Activated CD4-positive, alpha-beta T cell treated with anti-CD3 and anti-CD28 coated beads for 24 hours (primary cell): ENCODE measurements at regions not wholly inside any gene's neighbourhood (a gene's known extent, or its start where the extent isn't known, plus 50 kb on each side); places are given as distances from the start of the nearest gene placed in this dataset.
A peak's percentile ranks its signal among the peaks of the same experiment; 100 is the strongest.
"Not testable (repeated sequence)": the region's sequence is repeated elsewhere in the genome, so short reads cannot be mapped to it uniquely, and the experiment has no call there.

Experiments used
- DNase-seq, 2 donors: peaks; one replicate each; pipeline ENCODE4 v3.0.0-alpha.2; 2020; ENCODE audit warnings: low read depth in 2 of 2

- DNase-seq, result no peak
Observed at GRCh38 chr2:12543076-12543977, 173.4 kb upstream of the TRIB2 start.

DNA sequence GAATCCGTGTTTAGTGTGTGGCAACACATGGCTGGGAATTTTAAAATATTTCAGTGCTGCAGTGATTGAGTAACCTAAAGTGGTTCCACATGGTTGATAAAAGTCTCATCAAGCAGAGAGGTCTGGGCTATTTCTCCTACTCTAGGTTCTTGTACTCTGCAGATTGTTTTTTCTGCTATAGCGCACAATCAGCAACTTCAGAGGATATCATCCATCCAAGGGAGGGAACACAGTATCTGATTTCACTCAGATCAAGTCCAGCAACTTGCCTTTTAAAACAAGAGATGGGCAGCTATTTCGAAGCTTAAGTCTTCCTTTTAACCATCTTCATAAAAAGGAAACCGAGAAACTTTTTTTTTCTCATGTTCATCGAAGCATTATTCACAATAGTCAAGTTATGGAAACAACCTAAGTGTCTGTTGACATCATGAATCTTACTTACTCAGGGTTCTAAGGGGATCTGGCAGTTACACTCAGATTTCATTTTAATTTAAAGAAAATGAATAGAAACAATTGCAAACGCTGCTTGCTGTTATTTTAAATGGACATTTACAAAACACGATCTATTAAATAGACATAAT lies 172.7 kb upstream of the TRIB2 start:
- no peak for DNase-seq

DNA sequence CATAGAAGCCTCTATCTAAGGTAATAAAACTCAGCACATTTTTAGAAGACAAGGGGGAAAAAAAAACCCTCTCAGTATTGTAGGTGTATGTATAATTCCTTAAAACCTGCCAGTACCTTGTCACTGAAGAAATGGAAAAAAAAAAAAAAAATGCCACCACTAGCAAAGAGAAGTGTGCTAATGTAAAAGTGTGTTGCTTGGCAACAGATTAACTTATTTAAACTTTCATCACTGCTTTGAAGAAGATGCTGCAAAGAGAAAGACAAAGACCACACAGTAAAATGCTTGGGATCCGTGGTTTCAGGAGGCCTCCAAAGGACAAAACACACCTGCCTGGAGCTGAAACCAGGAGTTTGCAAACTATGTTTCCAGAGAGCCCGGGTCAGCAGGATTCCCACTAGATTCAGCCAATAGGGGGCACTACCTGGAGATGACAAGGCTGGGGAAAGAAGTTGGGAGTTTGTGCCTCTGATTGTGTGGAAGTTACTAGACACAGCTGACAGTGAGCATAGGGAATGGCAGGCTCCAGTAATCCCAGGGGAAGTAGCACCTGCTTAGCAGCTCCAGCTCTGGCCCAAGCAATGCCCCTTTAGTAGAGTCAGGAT lies 169.1 kb upstream of the TRIB2 start:
- no peak for DNase-seq

DNA sequence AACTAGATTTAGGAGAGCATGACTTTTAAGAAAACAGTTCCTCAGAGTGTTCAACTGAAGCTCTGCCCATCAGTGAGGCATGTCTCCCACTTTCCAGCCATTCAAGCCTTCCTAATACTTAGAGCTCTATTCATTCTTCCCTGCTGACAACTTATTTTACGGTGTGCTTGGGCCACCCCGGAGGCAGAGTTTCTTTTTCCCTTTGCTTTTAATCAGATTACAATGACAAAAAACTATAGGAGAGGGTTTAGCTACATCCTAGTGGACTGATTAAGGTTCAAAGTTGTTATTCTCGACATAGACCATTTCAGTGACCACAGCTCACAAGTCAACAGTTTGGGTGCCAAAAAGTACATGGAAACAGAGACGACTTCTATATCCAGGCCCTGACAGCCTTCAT lies 167.8 kb upstream of the TRIB2 start:
- no peak for DNase-seq

- no peak for DNase-seq
Observed at GRCh38 chr2:12549641-12550040, 167.1 kb upstream of the TRIB2 start.

GRCh38 chr2:12552092-12552491 lies 164.6 kb upstream of the TRIB2 start:
- DNase-seq, result no peak

DNA sequence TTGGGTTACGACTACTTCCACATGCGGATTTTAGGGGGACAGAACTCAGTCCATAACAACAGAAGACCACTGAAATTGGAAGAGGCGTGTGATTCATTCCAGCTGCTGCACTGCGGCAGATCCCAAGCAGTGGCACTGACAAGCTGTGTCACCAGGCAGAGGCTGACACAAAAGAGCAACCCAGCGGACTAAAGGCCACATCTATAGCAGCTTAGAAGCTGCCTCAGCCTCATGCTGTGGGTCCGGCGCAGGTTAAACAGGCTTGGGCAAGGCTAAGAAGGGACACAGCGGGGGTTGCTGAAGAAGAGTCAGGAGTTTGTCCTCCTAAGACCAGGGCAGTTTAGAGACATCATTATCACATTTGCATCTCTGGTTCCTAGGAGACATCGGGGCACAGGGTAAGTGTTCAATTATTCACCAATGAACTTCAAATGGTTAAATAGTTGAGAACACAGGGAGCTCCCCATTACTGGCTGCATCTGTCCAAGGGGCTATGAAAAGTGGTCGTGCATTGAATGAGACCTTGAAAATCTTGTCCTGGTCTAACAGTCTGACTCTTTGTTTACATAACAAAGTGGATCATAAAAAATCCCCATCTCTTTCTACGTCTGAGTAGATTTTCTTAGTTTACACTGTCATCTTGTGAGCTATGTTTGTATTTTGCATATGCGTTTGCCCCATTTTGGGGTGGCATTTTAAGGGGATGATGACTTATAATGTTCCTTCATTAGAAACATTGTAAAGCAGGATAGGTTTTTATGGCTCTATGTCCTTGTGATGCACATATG lies 162.3 kb upstream of the TRIB2 start:
- DNase-seq, result no peak

DNA sequence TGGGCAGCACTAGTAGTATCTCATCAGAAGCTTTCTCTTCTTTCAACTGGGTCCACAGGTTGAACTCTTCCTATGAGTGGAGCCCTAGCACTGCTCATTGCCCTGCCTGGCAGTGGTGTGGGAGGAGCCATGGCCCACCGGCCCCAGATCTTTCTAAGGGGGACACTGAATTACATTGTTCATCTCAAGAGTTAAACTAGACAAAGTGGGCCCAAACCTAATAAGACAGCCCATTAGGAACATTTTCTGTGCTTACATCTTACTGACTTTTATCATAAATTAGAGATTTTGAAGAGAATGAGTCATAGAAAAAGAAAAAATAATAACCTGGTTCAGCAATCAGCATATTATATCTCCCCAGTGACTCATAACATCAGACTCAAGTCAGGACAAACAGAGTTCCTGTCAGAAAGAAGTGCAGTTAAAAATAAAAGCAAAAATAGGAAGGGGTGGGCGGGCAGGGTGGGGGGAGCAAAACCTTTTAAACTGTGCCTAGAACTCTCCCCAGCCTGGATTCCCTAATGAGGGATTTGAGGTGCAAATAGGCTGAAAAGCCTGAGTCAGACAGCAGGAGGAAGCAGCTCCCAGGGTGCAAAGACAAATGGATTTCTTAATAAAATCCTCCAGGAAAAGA lies 161.6 kb upstream of the TRIB2 start:
- peak; percentile 9 to 14 for DNase-seq

GRCh38 chr2:12556762-12557161 lies 160.0 kb upstream of the TRIB2 start:
- no peak for DNase-seq

GRCh38 chr2:12557688-12558087 lies 159.0 kb upstream of the TRIB2 start:
- DNase-seq, result no peak

GRCh38 chr2:12558519-12558918 lies 158.2 kb upstream of the TRIB2 start:
- no peak for DNase-seq

- DNase-seq, result no peak
Observed at GRCh38 chr2:12560618-12561017, 156.1 kb upstream of the TRIB2 start.

DNA sequence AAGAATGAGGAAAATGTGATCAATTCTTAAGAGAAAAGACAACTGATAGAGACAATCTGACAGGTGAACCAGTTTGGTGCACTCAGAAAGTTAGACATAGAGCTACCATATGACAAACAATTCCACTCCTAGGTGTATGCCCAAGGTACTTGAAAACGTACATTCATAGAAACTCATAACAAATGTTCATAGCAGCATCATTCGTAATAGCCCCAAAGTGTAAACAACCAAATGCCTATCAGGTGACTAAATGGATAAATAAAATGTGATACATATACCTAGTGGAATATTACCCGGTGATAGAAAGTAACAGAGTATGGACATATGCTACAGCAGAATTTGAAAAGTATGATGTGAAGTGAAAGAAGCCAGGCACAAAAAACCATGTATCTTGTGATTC lies 149.3 kb upstream of the TRIB2 start:
- DNase-seq, result no peak

- not testable (repeated sequence) for DNase-seq
Observed at GRCh38 chr2:12569510-12569909, 147.2 kb upstream of the TRIB2 start.

GRCh38 chr2:12569929-12570328 lies 146.8 kb upstream of the TRIB2 start:
- not testable (repeated sequence) for DNase-seq

GRCh38 chr2:12577091-12577490 lies 139.6 kb upstream of the TRIB2 start:
- DNase-seq, result no peak

- no peak for DNase-seq
Observed at GRCh38 chr2:12577567-12578253, 139.0 kb upstream of the TRIB2 start.

DNA sequence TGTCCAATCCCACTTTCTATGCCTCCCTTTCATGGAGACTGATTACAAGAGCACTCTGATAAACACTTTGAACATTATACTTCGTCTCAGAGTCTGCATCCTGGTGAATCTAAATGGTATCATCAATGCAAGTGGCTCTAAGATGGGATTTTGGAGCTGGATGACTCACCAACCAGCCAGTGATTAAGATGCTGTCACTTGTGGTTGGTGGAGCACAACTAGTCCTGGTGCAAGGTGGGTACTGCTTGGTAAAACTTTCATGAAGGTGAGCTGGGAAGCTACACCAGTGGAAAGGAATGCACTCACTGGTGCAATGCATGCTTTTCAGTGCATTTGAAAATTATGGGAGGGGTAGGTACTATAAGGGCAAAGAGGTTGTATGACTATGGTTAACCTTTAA lies 137.7 kb upstream of the TRIB2 start:
- DNase-seq, result no peak

GRCh38 chr2:12584338-12584737 lies 132.4 kb upstream of the TRIB2 start:
- no peak for DNase-seq

GRCh38 chr2:12585784-12586183 lies 131.0 kb upstream of the TRIB2 start:
- DNase-seq, result no peak

GRCh38 chr2:12587228-12587627 lies 129.5 kb upstream of the TRIB2 start:
- DNase-seq, result no peak
